Epithelial cell of proximal tubule (primary cell): ENCODE measurements at regions not wholly inside any gene's neighbourhood (a gene's known extent, or its start where the extent isn't known, plus 50 kb on each side); places are given as distances from the start of the nearest gene placed in this dataset.

Experiments used
- DNase-seq: peaks from one replicate; pipeline ENCODE4 v3.0.0-alpha.2; 2011; ENCODE audit warnings: low read depth
- H3K4me3 ChIP-seq: 2 replicates; pipeline ENCODE4 v1.5.1; 2011; ENCODE audit warnings: low read depth, mild to moderate bottlenecking, low read length
- TF ChIP-seq, protein P1 (sequence below): conservative IDR thresholded peaks from 2 replicates; pipeline ENCODE4 v1.5.1; 2012; ENCODE audit warnings: low read depth, mild to moderate bottlenecking, low read length

GRCh38 chr6:27178407-27178730, 69.1 kb upstream of the PRSS16 start:
- TF ChIP-seq, protein P1, sequence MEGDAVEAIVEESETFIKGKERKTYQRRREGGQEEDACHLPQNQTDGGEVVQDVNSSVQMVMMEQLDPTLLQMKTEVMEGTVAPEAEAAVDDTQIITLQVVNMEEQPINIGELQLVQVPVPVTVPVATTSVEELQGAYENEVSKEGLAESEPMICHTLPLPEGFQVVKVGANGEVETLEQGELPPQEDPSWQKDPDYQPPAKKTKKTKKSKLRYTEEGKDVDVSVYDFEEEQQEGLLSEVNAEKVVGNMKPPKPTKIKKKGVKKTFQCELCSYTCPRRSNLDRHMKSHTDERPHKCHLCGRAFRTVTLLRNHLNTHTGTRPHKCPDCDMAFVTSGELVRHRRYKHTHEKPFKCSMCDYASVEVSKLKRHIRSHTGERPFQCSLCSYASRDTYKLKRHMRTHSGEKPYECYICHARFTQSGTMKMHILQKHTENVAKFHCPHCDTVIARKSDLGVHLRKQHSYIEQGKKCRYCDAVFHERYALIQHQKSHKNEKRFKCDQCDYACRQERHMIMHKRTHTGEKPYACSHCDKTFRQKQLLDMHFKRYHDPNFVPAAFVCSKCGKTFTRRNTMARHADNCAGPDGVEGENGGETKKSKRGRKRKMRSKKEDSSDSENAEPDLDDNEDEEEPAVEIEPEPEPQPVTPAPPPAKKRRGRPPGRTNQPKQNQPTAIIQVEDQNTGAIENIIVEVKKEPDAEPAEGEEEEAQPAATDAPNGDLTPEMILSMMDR = no peak
- no peak for DNase-seq

GRCh38 chr6:27178860-27179259, 68.6 kb upstream of the PRSS16 start:
- DNase-seq = no peak
- TF ChIP-seq, protein P1 = no peak
- peak overlapping the region; percentile 99 for H3K4me3 ChIP-seq

More at GRCh38 chr6:27178407-27178730, 69.1 kb upstream of the PRSS16 start:
- peak overlapping the region; percentile 99 for H3K4me3 ChIP-seq

DNA sequence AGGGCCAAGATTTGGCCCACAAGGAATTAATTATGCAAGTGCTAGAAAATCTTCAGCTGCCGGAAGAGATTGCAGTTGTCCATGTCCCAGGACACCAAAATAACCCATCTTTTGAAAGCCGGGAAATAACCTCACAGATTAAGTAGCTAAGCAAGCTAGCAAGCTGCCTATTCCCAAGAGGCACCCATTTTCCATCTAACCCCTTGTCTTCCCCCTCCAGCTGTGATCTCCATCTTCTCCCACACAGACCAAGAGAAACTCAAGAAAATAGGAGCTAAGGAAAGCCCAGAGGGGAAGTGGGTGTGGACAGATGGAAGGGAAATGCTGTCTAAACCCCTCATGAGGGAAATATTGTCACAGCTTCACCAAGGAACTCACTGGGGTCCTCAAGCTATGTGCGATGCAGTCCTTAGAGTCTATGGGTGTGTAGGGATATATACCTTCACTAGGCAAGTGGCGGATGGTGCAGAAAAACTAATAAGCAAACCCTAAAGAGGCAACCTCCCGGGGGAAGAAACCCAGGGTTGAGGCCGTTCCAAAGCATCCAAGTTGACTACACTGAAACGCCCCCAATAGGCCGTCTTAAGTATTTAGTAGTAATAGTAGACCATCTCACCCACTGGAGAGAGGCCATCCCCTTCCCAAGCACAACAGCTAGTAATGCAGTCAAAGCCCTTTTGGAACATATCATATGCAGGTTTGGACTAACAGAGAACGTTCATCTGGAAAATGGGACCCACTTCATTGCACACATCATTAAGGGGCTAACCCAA, 64.3 kb upstream of the PRSS16 start:
- H3K4me3 ChIP-seq = no peak overlapping the region
- no peak for DNase-seq
- TF ChIP-seq, protein P1 = no peak

DNA sequence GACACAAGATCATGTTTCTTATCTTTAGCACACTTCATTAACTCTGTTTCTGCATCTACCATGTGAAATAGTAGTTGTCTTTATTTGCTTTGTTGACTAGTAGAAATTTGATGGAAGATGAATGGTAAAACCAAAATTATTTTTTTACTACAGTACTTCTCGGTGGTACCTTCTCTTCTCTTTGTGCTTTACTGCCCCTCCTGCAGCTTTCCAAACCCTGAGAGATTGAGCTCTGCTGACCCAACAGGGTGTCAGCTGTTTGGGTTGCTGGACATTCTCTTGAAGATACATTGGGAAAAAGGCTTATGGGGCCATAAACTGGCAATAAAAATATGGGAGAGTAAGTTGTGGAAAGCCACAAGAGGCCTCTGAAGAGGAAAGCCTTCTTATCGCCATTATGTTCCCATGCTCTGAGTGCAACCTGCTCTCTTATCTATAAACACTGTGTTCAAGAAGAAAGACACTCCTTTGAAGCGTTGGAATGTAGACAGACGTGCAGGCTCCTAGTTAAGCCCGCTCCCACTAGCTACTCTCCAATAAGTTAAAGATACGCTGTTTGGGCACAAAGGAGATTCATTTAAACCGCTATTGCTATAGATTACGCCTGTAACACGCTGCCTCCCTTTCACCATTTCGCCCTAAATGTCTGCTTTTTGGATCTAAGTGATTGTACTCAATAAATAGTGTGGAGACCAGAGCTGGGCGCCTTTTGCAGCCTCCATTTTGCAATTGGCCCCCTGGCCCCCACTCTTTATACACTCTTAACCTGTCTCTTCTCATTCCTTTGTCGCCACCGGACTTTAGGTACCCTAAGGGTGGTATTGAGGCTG, 60.1 kb upstream of the PRSS16 start:
- H3K4me3 ChIP-seq = peak overlapping the region; percentile 80
- TF ChIP-seq, protein P1 = no peak
- no peak for DNase-seq

DNA sequence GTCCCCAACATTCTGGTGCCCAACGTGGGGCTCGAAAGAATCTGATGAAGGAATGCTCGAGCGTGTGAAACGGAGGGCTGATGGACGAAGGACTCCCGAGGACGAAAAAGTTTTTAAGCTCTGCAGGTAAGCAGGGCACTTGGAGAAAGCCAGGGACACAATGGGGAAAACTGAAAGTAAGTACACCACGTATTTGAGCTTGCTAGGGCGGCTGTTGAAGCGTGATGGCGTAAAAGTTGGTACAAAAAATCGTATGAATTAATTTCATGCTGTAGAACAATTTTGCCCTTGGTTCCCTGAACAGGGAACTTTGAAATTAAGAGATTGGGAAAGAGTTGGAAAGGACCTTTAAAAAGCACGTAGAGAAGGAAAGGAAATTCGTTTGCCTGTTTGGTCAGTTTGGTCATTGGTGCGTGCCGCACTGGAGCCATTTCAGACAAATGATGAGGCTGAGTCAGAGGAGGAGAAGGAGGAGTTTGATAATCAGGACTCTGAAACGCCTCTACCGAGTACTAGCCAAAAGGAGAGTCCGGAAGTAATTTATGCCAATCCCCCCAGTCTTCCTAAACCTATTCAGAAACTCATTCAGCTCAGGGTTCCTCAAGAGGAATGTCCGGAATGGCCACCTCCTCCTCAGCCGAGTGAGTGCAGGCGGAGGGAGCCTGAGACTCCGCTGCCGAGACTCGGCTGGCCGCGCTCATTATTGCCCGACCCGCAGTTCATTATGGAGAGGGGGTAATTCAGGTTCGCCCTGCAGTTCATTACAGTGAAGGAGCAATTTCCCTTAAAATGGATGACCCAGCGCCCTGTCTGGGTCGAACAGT, 59.2 kb upstream of the PRSS16 start:
- peak; percentile 61 for DNase-seq
- TF ChIP-seq, protein P1 = no peak
- peak overlapping the region; percentile 80 for H3K4me3 ChIP-seq

GRCh38 chr6:27188885-27189418, 58.5 kb upstream of the PRSS16 start:
- peak overlapping the region; percentile 80 for H3K4me3 ChIP-seq
- TF ChIP-seq, protein P1 = peak; percentile 67
- peak; percentile 33 for DNase-seq
